ENCODE measurements at regions not wholly inside any gene's neighbourhood (a gene's known extent, or its start where the extent isn't known, plus 50 kb on each side); places are given as distances from the start of the nearest gene placed in this dataset.

GRCh38 chr17:33674685-33675084 is 381.6 kb upstream of the ASIC2 start:
- TF ChIP-seq ZNF274 (IDR thresholded peaks at IDR 0.05; ENCODE audit: low read depth, low read length) (no peak), YY1 (IDR thresholded peaks at IDR 0.05; ENCODE audit: insufficient read depth, insufficient read length) (no peak)
